Heart left ventricle (tissue), 16 donors: ENCODE measurements at regions not wholly inside any gene's neighbourhood (a gene's known extent, or its start where the extent isn't known, plus 50 kb on each side); places are given as distances from the start of the nearest gene placed in this dataset.

Experiments
- ATAC-seq, 4 donors: fragments of 200-7000 bp; cut with Tn5 transposase; one replicate each; pipeline ENCODE4 v1.9.1; 2020 to 2022; ENCODE audit warnings: moderate library complexity in 4 of 4, mild to moderate bottlenecking in 3 of 4, moderate number of reproducible peaks in 1 of 4
- DNase-seq, 5 donors: peaks; one replicate each; pipeline ENCODE4 v3.0.0-alpha.2; 2020
- H3K27ac ChIP-seq, 12 donors: fragments of 200-600 bp; sonication (generic) in 4 of 12; one replicate each; pipeline versions ENCODE4 v1.5.0 to v1.8.0; 2016 to 2022; ENCODE audit warnings: mild to moderate bottlenecking in 2 of 12
- H3K27me3 ChIP-seq, 9 donors: fragments of 200-600 bp; sonication (generic) in 2 of 9; one replicate each; pipeline versions ENCODE4 v1.5.1 to v1.8.0; 2016 to 2022; ENCODE audit warnings: mild to moderate bottlenecking in 3 of 9
- H3K36me3 ChIP-seq, 9 donors: fragments of 200-600 bp; sonication (generic) in 2 of 9; one replicate each; pipeline versions ENCODE4 v1.5.0 to v1.8.0; 2018 to 2022; ENCODE audit warnings: mild to moderate bottlenecking in 2 of 9
- H3K4me1 ChIP-seq, 12 donors: fragments of 200-600 bp; sonication (generic) in 4 of 12; one replicate each; pipeline versions ENCODE4 v1.5.0 to v1.8.0; 2016 to 2022; ENCODE audit warnings: mild to moderate bottlenecking in 3 of 12
- H3K4me3 ChIP-seq, 12 donors: fragments of 200-600 bp; sonication (generic) in 4 of 12; one replicate each; pipeline versions ENCODE4 v1.5.0 to v1.8.0; 2017 to 2022; ENCODE audit warnings: mild to moderate bottlenecking in 9 of 12, moderate library complexity in 4 of 12
- H3K9me3 ChIP-seq, 12 donors: fragments of 200-600 bp; sonication (generic) in 4 of 12; one replicate each; pipeline versions ENCODE4 v1.5.0 to v1.8.0; 2016 to 2022; ENCODE audit warnings: mild to moderate bottlenecking in 1 of 12
- CTCF ChIP-seq, 12 donors: fragments of 200-600 bp; sonication (generic) in 4 of 12; IDR thresholded peaks; one replicate each; pipeline versions ENCODE4 v1.5.0 to v1.8.0; 2018 to 2022; ENCODE audit warnings: antibody characterized with exemption in 12 of 12, mild to moderate bottlenecking in 5 of 12
- POLR2A ChIP-seq, 2 donors: fragments of 450-650 bp; IDR thresholded peaks; one replicate each; pipeline ENCODE4 v1.6.1; 2017; ENCODE audit warnings: antibody characterized with exemption in 2 of 2, mild to moderate bottlenecking in 2 of 2, moderate library complexity in 2 of 2
- WGBS, 4 donors: extraction: QIAGEN DNeasy Blood & Tissue Kit in 2 of 4; methylation state at CpG; one replicate each; pipeline versions ENCODE4 v1.1.5 to v1.1.7; 2013 to 2018; 5-methylcytosine and 5-hydroxymethylcytosine counted together
- intact Hi-C, 10 donors: fragments of 100-400 bp; cut with DNase I; formaldehyde crosslinking; loops; one replicate each; pipeline versions ENCODE4 v1.11.1 to v1.14.2; 2022
- donor health status: ischemic (EF 13 %, LVEDD 7.1; RV severe dilation, severe dysfunction).
- donor health status: healthy with polysubstance abuse.
- donor health status: DM: no; HTN: yes; CAD: no.
- donor health status: DM: no; HTN: no; CAD: no.
- donor health status: ischemic (EF 25% LVEDD 6.9; RV normal size, moderate dysfunction).
- donor health status: ischemic (EF 25% LVEDD 5.7; RV mildly dilated, moderate dysfunction).
- donor health status: healthy.
- donor health status: DM: yes; HTN: yes; CAD: no.
- donor health status: ischemic (EF 35%, LVEDD 5.7; RV mildly dilated, moderate dysfunction).
- donor health status: nonischemic (EF 11% LVEDD 7.7; RV severe dilation, severe dysfunction).
- donor health status: DM: yes; HTN: yes; CAD: no.
- donor health status: PGD.
- donor health status: ischemic (EF 29% LVEDD 5.4; RV normal size, mild dysfunction).
- donor health status: nonischemic (EF 23%, LVEDD 6.1; RV moderate dilation, normal function).

DNA sequence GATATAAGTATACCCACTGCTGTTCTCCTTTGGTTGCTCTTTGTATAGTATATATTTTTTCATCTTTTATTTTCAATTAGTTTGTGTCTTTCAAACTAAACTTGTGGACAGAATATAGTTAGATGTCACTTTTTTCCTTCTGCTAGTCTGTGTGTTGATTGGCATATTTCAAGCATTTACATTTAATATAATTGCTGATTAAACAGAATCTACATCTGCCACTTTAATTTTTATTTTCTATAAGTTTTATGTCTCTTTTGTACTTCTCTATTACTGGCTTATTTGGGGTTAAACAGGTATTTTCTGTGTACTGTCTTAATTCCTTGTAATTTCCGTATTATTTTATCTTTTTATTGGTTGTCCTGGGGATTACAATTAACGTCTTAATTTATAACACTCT, 74.4 kb upstream of the CHODL start:
- WGBS, 4 donors = 90 to 94% (median 92%) methylated on average over 2 of the region's 2 CpGs
- no peak for ATAC-seq
- no peaks in the 10 kb centered on the region for H3K4me1 ChIP-seq
- no peak for DNase-seq
- no peaks in the 10 kb centered on the region for H3K36me3 ChIP-seq
- H3K27ac ChIP-seq = no peak overlapping the region
- intact Hi-C loops = no loop called here
- H3K4me3 ChIP-seq = no peak overlapping the region
- no peaks in the 10 kb centered on the region for H3K27me3 ChIP-seq
- peaks cover 0 to 5% (median 0%) of the 10 kb centered on the region in 12 donors for H3K9me3 ChIP-seq
- TF ChIP-seq CTCF (IDR thresholded peaks at IDR 0.05) (no peak), POLR2A (IDR thresholded peaks at IDR 0.05) (no peak)

DNA sequence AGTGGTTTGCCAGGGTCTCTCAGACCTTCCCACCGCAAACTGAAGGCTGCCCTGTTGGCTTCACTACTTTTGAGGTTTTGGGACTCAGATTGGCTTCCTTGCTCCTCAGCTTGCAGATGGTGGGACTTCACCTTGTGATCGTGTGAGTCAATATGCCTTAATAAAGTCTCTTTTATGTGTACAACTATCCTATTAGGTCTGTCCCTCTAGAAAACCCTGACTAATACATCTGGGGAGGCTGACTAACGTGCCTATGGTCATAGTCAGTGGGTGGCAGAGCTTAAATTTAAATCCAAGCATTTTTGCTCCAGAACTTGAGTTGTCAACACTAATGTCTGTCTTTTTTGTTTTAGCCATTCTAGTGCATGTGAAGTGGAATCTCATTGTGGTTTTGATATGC, 76.5 kb upstream of the CHODL start:
- no peaks in the 10 kb centered on the region for H3K4me1 ChIP-seq

GRCh38 chr21:18164933-18165332, 79.7 kb upstream of the CHODL start:
- intact Hi-C loops = no loop called here
- Histone ChIP-seq H3K4me1 (no peaks in the 10 kb centered on the region), H3K27ac (no peak overlapping the region), H3K4me3 (no peak overlapping the region), H3K27me3 (no peaks in the 10 kb centered on the region), H3K36me3 (no peaks in the 10 kb centered on the region), H3K9me3 (peaks cover 0 to 5% (median 0%) of the 10 kb centered on the region in 12 donors)
- ATAC-seq (peak in 1 of 4 donors; percentile 57), DNase-seq (no peak)
- peak in 1 of 12 donors; percentile 7 for TF ChIP-seq CTCF (IDR thresholded peaks at IDR 0.05)
- TF ChIP-seq POLR2A (IDR thresholded peaks at IDR 0.05) = no peak
- 64 to 73% (median 66%) methylated on average over 6 of the region's 6 CpGs for WGBS, 4 donors

More for the DNA sequence above, 76.5 kb upstream of the CHODL start:
- 74 to 83% (median 78%) methylated on average over 3 of the region's 3 CpGs for WGBS, 4 donors
- no peak overlapping the region for H3K27ac ChIP-seq
- intact Hi-C loops = no loop called here
- no peak overlapping the region for H3K4me3 ChIP-seq
- DNase-seq (no peak), ATAC-seq (no peak)
- no peaks in the 10 kb centered on the region for H3K27me3 ChIP-seq
- peaks cover 0 to 5% (median 0%) of the 10 kb centered on the region in 12 donors for H3K9me3 ChIP-seq
- H3K36me3 ChIP-seq = no peaks in the 10 kb centered on the region
- TF ChIP-seq POLR2A (IDR thresholded peaks at IDR 0.05) = no peak
- TF ChIP-seq CTCF (IDR thresholded peaks at IDR 0.05) = no peak

DNA sequence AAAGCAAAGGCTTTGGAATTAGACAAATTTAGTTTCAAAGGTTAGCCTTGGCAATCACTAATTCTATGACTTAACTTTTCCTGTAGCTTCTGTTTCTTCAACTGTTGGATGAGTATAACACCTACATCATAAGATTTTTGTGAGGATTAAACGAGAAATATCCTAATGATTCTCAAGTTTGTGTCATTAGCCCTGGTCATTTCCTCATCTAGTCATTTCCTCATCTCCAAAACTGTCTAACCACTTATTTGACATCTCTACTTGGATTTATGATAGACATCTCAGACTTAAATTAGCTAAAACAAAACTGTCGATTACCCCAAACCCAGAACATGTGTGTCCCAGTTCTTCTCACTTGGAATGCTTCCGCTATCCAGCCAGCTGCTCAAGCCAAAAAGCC, 80.2 kb upstream of the CHODL start:
- 60 to 64% (median 62%) methylated on average over 3 of the region's 3 CpGs for WGBS, 4 donors
- Histone ChIP-seq H3K27ac (no peak overlapping the region), H3K27me3 (no peaks in the 10 kb centered on the region), H3K4me3 (no peak overlapping the region), H3K36me3 (no peaks in the 10 kb centered on the region), H3K4me1 (no peaks in the 10 kb centered on the region), H3K9me3 (peaks cover 0 to 5% (median 0%) of the 10 kb centered on the region in 12 donors)
- intact Hi-C loops = no loop called here
- ATAC-seq (no peak), DNase-seq (no peak)
- no peak for TF ChIP-seq CTCF (IDR thresholded peaks at IDR 0.05)
- TF ChIP-seq POLR2A (IDR thresholded peaks at IDR 0.05) = no peak
